GM21576 (cell line): ENCODE measurements at regions not wholly inside any gene's neighbourhood (a gene's known extent, or its start where the extent isn't known, plus 50 kb on each side); places are given as distances from the start of the nearest gene placed in this dataset.

Source experiments
- ATAC-seq: cut with Tn5 transposase; IDR thresholded peaks from one replicate; pipeline ENCODE4 v1.9.1; 2021; ENCODE audit warnings: mild to moderate bottlenecking, moderate library complexity; ENCODE audit not compliant: unreplicated experiment

DNA sequence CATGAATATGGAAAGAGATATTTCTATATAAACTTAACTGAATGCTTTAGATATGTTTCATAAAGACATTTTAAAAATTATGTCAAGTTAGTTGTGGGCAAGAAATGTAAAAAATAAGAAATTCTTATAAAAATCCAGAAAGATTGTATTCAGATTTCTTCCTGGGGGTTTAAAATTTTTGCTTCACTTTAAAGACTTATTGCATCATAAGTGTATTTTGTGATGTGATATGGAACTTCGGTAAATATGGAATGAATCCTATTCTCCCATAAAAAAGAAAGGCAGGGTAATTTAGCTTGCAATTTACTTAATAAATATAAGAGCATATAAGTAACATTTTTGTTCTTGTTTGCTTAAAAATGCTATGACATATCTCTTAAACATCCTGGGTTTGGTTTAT, 104.8 kb upstream of the CWC22 start:
- ATAC-seq: no peak

DNA sequence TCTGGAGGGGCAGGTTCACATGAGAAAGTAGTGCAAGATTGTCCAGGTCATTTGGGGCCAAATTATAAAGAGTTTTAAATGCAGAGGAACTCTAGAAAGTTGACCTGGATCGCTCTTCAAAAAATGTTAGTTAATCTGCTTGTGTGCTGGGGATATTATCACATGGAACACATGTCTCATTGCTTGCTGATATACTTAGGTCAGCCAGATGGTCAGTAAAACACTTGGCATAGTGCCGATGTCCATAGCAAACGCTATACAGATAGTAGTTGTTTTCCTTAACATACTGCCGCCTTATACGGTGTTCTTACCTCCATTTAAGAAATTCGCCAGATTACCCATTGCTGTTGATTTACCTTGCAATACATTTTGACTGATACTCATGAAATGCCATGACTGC, 103.4 kb upstream of the CWC22 start:
- ATAC-seq: no peak

DNA sequence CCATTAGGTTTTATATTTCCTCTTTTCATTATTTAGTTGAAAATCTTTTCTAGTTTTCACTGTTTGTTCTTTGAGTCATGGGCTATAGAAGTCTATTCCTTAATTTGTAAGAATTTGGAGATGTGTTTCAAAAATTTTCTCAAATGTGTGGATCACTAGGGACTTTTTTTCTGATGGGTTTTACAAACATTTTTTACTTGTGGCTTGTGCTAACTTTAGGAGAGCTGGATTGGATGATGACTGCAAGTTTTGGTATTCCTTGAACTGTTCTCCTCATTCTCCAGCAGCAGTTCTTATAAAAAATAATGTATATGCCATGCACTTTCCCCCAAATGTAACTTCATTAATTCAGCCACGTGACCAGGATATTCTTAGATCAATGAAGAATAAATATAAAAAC, 94.7 kb upstream of the CWC22 start:
- ATAC-seq: no peak

DNA sequence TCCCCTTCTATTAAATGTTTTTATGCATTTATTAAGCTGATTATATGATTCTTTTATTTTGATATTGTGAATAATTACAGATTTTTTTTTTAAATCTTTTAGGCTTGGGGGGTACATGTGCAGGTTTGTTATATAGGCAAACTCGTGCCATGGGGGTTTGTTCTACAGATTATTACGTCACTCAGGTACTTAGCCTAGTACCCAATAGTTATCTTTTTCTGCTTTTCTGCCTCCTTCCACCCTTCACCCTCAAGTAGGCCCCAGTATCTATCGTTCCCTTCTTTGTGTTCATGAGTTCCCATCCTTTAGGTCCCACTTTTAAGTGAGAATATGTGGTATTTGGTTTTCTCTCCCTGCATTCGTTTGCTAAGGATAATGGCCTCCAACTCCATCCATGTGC, 92.2 kb upstream of the CWC22 start:
- no peak for ATAC-seq

DNA sequence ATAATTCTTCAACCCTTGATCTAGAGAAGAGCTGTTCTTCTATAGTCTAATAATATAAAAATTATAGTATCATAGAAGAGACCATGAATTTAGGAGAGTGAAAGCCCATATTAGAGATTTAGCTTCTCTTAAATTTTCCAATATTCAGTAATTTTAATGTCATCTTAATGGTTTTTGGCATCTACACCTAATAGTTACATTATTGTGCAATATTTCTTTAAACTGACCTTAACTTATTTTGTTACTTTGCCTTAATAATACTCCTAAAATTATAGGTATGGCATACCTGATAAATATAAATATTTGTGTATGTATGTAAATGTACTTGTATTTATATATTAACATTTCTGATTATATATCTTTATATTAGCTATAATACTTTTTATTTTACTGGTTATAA, 78.0 kb upstream of the CWC22 start:
- ATAC-seq: no peak

DNA sequence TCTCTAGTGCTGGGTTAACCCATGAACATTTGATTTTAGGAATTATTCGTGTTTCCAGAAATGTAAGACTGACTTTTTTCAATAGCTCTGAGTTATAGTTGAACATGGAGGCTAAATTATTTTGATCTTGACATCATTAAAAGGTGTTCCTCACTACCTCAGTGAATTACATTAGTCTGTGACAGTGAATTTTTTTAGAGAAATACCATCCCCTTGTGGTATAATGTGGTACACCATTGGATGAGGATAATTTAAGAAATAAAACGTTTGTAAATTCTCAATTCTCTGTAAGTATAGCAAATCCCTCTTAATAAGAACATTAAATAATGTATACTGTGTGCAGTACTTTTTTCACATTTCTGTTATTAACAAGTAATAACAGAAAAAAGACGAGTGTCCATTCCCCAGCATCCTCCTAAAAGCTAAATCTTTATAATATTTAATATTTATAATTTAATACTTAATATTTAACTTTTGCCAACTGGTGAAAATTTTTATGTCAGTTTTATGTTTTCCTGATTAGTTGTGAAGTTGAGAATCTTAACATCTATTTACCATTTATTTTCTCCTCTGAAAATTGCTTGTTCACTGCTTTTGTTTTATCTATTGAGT, 70.3 kb upstream of the CWC22 start:
- ATAC-seq: no peak

DNA sequence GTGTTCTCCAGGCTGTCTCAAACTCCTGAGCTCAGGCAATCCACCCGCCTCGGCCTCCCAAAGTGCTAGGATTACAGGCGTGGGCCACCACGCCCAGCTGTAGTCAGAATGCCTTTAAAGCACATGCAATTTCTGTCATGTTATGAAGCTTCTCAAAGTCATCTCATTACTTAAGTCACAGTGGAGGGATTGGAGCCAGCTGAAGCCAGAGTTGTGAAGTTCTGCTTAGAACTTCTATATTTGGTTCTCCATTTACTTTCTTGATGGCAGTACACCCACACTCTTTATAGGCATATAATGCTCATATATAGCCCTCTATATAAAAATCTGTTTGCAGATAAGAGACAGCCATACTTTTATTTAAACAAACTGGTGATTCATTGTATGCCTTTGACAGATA, 68.8 kb upstream of the CWC22 start:
- no peak for ATAC-seq

DNA sequence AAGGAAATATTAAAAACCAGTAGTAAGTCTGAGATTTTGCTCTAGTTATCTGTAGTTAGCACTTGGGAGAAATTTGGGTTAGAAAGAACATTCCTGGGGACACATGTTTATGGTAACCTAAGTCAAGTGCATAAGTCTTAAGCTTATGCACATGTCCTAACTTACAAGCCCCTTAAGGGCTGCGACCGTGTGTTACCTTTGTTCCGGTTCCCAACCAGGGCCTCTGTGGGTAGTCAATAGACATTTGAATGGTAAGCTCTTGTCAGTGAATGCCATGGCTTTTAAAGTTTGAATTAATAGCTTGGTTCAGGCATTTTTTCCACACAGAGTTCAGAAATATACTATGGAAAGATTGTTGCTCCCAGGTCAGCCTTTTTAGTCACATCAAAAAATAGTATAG, 64.7 kb upstream of the CWC22 start:
- no peak for ATAC-seq

DNA sequence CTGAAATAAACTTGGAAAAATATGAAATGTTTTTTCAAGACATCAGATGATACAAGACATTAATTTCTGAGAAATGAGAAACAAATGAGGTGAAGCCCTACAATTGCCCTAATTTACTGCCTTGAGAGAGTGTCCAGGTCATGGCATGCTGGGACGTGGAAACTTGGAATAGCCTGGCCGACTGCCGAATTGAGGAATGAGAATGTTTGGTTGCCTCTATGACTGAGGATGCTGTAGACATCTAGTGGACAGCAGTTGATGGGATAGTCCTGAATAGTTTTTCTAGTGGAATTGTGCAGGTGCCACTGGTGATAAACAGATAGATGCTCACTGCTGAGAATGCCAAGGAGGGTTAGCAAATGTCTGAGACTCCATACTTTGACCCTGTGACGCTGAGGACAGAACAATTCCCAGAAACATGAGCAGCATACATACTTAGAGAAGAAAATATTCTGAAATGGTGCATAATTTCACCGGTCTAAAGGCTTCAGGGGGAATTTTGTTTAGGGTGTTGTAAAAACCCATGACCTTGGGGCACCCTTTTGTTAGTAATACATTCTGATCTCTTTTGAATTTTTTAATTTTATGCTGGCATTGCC, 56.5 kb upstream of the CWC22 start:
- no peak for ATAC-seq

DNA sequence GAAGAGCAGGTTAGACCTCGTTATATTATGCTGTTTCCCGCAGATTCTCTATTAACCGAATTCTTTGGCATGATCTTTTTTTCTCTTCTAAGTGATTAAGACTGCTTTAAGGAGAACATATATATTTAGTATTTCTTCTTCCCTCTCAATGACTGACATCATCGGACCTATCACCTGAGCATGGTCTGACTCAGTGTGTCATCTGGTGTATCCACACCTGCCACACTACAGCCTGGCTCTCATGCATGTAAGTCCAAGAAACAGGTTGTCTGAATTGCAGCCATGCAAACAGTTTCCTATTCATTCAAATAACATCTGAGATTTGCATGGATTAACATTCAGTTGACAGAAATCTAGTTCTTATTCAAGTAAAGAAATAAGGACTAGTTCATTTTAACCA, 55.1 kb upstream of the CWC22 start:
- ATAC-seq: no peak

DNA sequence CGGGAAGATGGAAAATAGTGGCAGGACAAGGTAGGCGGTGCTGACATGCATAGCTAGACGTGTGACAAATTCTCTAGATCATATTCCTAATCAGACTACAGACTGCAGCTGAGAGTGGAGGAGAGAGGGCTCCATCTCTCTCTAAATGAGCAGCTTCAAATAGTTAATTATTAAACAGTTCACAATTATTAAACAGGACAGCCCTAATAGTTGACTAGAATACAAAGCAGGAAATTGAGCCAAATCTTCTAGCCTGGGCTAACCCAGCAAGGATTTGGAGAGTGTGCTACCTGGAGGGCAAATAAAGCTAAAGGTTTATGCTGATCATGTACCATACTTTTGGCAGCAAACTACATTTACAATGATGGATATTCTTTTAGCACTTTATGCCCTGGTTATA, 54.4 kb upstream of the CWC22 start:
- no peak for ATAC-seq

DNA sequence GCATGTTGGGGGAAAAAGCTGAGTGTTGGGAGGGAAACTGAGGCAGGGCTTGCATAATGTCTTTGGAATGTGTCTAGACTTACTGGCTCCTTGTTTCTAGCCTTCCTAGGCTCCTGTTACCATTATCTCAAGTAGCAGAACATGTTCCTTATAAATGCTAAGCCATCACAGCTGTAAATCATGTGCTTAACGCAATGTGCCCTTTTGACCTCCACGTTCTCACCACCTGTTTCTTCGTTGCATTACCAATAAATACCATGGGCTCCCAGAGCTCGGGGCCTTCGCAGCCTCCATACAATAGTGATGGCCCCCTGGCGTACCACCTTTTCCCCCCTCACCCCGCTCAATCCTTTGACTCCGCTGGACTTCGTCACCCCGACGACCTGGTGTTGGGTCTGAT, 54.0 kb upstream of the CWC22 start:
- no peak for ATAC-seq

DNA sequence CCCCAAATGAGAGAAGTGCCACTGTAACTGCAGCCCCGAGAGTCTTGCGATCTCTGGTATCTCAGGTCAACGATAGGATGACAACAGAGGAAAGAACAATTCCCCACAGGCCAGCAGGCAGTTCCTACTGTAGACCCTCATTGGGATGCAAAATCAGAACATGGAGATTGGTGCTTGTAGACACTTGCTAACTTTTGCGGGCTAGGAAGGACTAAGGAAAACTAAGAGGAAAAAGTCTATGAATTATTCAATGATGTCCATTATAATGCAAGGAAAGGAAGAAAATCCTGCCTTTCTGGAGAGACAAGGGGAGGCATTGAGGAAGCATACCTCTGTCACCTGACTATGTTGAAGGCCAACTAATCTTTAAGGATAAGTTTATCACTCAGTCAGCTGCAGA, 51.9 kb upstream of the CWC22 start:
- ATAC-seq: no peak

DNA sequence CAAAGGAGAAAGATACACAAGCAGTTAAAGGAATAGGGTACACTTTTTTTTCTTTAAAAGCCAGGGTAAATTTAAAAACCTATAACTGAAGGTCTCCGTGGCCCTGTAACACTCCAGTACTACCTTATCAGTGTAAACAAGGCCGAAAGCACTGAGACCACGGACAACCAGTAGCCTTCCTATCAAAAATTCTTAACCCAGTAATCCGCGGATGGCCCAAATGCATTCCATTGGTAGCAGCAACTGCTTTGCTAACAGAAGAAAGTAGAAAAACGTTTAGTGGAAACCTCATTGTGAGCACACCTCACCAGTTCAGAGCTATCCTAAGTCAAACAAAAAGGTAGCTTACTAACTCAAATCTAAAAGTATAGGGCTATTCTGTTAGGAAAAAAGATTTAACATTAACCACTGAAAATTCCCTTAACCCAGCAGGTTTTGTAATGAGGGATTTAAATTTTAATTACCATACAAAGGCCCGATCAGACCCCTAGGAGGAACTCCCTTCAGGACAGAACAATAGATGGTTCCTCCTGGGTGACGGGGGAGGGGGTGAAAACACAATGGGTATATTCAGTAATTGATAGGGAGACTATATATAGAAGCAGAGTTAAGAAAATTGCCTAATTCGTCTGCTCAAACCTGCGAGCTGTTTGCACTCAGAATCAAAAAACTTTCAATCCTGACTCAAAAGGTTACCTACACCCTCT, 50.8 kb upstream of the CWC22 start:
- no peak for ATAC-seq
